Body of pancreas (tissue), 4 donors: ENCODE measurements at regions not wholly inside any gene's neighbourhood (a gene's known extent, or its start where the extent isn't known, plus 50 kb on each side); places are given as distances from the start of the nearest gene placed in this dataset.

ENCODE experiments used
- CTCF ChIP-seq, 7 experiments: fragments of 450-650 bp in 4 of 7; fragments of 200-600 bp in 3 of 7; sonication (generic) in 3 of 7; IDR thresholded peaks; one replicate each; pipeline ENCODE4 v1.5.1; 2016 to 2019; ENCODE audit warnings: antibody characterized with exemption in 7 of 7
- POLR2A ChIP-seq, 3 donors: fragments of 450-650 bp; IDR thresholded peaks; one replicate each; pipeline ENCODE4 v1.6.1; 2016; ENCODE audit warnings: antibody characterized with exemption in 3 of 3, mild to moderate bottlenecking in 2 of 3

GRCh38 chr7:45459476-45459875 is 114.7 kb upstream of the ADCY1 start:
- TF ChIP-seq POLR2A (IDR thresholded peaks at IDR 0.05) (no peak), CTCF (IDR thresholded peaks at IDR 0.05) (no peak)
